NT2/D1 (cell line): ENCODE measurements at regions not wholly inside any gene's neighbourhood (a gene's known extent, or its start where the extent isn't known, plus 50 kb on each side); places are given as distances from the start of the nearest gene placed in this dataset.
A peak's percentile ranks its signal among the peaks of the same experiment; 100 is the strongest.

ENCODE experiments used
- DNase-seq: peaks from one replicate; pipeline ENCODE4 v3.0.0-alpha.2; 2011; ENCODE audit warnings: low read depth, low spot score
- H3K27me3 ChIP-seq: 2 replicates; pipeline ENCODE4 v1.6.0; 2011; ENCODE audit warnings: mild to moderate bottlenecking; ENCODE audit not compliant: insufficient read length, insufficient read depth
- H3K36me3 ChIP-seq: 2 replicates; pipeline ENCODE4 v1.6.1; 2011; ENCODE audit warnings: mild to moderate bottlenecking, low read length, mixed read lengths; ENCODE audit not compliant: insufficient read depth, insufficient read length
- H3K4me1 ChIP-seq: 2 replicates; pipeline ENCODE4 v1.5.1; 2011; ENCODE audit not compliant: insufficient read depth, insufficient read length
- H3K4me3 ChIP-seq: 2 replicates; pipeline ENCODE4 v1.5.1; 2011; ENCODE audit warnings: low read depth; ENCODE audit not compliant: insufficient read length
- H3K9ac ChIP-seq: 2 replicates; pipeline ENCODE4 v1.6.0; 2011; ENCODE audit warnings: low read depth; ENCODE audit not compliant: insufficient read length
- H3K9me3 ChIP-seq: 2 replicates; pipeline ENCODE4 v1.5.1; 2011; ENCODE audit warnings: mild to moderate bottlenecking, low read length; ENCODE audit not compliant: insufficient read depth
- SUZ12 ChIP-seq: IDR thresholded peaks from 2 replicates; pipeline ENCODE4 v1.6.1; 2011; ENCODE audit not compliant: insufficient read length, insufficient read depth; ENCODE audit errors: extremely low read depth
- YY1 ChIP-seq: IDR thresholded peaks from 2 replicates; pipeline ENCODE4 v1.6.1; 2011; ENCODE audit not compliant: insufficient read length, insufficient read depth
- ZNF274 ChIP-seq: IDR thresholded peaks from 2 replicates; pipeline ENCODE4 v1.6.1; 2011; ENCODE audit warnings: mild to moderate bottlenecking, low read depth, low read length

DNA sequence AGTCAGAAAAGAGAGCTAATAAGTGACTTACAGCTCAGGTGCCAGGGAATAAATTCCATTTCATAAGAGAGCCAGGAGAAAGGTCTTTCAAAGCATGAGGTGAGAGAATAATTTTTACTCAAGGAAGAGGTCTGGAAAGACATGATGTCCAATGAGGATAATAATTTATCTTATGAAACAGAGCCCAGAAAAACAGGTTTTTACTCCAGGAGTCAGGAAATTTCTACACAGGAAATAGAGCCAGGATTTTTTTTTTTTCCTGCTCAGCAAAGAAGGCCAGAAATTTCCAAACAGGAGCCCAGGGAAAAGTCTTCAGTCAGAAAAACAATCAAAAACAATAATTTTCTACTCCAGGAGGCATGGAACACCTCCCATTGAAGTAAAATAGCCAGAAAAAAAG, 1185.7 kb upstream of the TSPY4 start:
- no peak for DNase-seq
- Histone ChIP-seq H3K9ac (no peak overlapping the region), H3K4me3 (no peak overlapping the region), H3K4me1 (no peaks in the 10 kb centered on the region), H3K36me3 (no peaks in the 10 kb centered on the region), H3K9me3 (no peaks in the 10 kb centered on the region), H3K27me3 (no peaks in the 10 kb centered on the region)
- TF ChIP-seq YY1 (no peak), SUZ12 (no peak), ZNF274 (no peak)

DNA sequence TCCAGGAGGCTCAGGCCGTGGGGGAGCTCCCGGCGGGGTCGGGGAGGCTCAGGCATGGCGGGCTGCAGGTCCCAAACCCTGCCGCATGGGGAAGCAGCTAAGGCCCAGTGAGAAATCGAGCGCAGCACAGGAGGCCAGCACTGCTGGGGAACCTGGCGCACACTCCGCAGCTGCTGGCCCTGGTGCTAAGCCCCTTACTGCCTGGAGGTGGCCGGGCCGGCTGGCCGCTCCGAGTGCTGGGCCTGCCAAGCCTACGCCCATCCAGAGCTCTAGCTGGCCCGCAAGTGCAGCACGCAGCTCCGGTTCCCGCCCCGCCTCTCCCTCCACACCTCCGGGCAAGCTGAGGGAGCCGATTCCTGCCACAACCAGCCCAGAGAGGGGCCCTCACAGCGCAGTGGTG, 1208.7 kb upstream of the TSPY4 start:
- no peaks in the 10 kb centered on the region for H3K36me3 ChIP-seq
- no peaks in the 10 kb centered on the region for H3K27me3 ChIP-seq
- no peak for DNase-seq
- no peak overlapping the region for H3K4me3 ChIP-seq
- H3K9me3 ChIP-seq: no peaks in the 10 kb centered on the region
- no peaks in the 10 kb centered on the region for H3K4me1 ChIP-seq
- no peak for TF ChIP-seq ZNF274
- TF ChIP-seq YY1: no peak
- TF ChIP-seq SUZ12: no peak
- no peak overlapping the region for H3K9ac ChIP-seq

DNA sequence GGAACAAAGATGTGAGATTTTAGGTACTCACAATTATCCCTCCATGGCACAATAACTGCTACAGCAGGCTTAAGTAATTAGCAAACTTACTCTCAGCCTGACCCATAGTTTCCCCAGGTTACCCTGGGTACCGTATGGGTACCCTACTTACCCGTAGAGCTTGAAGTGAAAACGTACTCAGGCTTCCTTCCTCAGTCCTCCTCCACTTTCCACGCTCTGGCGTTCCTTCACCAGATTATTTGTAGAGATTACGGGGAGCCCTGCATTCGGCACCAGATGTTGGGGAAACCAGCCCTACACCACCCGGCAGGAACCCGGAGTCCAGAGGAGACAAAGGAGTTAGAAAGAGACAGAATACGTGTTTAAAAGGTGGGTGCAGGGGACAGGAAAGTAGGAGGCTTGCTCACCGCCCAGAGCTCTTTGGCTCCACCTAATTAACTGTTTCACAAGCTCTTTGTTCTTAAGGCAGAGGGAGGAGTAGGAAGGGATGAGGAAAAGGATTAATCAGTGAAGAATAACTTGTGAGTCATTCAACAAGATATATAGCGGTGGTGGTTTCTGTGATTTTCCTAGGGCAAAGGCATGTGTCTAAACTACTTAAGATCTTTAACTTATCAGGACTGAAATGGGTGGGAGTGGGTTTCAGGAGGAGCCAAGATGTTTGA, 1211.2 kb upstream of the TSPY4 start:
- no peaks in the 10 kb centered on the region for H3K9me3 ChIP-seq
- H3K9ac ChIP-seq: no peak overlapping the region
- no peaks in the 10 kb centered on the region for H3K36me3 ChIP-seq
- no peaks in the 10 kb centered on the region for H3K27me3 ChIP-seq
- DNase-seq: no peak
- TF ChIP-seq ZNF274 (no peak), YY1 (no peak)
- no peak overlapping the region for H3K4me3 ChIP-seq
- H3K4me1 ChIP-seq: no peaks in the 10 kb centered on the region

DNA sequence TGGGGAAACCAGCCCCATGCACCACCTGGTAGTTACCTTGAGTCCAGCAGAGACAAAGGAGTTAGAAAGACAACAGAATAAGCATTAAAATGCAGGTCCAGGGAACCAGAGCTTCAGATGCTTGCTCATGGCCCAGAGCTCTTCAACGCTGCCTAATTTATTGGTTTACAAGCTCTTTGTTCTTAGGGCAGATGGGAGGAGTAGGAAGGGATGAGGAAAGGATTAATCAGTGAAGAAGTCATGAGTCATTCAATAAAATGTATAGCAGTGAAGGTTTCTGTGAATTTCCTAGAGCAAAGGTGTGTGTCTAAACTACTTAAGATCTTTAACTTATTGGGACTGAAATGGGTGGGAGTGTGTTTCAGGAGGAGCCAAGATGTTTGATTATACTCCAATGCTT, 1210.3 kb upstream of the AMELY start:
- TF ChIP-seq SUZ12 (no peak), ZNF274 (no peak), YY1 (no peak)
- peak; percentile 15 for DNase-seq
- no peaks in the 10 kb centered on the region for H3K27me3 ChIP-seq
- H3K9ac ChIP-seq: no peak overlapping the region
- H3K36me3 ChIP-seq: no peaks in the 10 kb centered on the region
- no peaks in the 10 kb centered on the region for H3K4me1 ChIP-seq
- H3K4me3 ChIP-seq: no peak overlapping the region
- no peaks in the 10 kb centered on the region for H3K9me3 ChIP-seq

DNA sequence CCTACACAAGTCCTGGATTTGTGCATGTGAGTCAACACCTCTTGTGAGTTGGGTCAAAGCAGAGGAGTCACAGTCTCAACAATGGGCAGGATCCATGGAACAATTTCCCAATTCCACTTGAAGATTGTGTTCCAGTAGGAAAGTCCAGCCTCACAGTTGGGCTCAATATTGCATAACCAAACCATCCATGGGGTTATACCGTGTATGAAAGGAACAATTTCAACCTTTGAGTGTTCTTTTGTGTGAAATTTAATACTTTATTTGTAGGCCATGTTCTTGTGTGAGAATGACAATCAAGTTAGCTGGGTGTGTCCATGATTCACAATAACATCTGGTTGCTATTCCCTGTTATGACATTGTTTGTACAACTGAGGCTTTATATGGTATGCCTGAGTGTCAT, 1182.9 kb upstream of the AMELY start:
- no peak for DNase-seq
- no peaks in the 10 kb centered on the region for H3K4me1 ChIP-seq
- H3K36me3 ChIP-seq: no peaks in the 10 kb centered on the region
- no peaks in the 10 kb centered on the region for H3K27me3 ChIP-seq
- no peak overlapping the region for H3K4me3 ChIP-seq
- H3K9ac ChIP-seq: no peak overlapping the region
- no peaks in the 10 kb centered on the region for H3K9me3 ChIP-seq
- TF ChIP-seq ZNF274 (no peak), SUZ12 (no peak), YY1 (no peak)

DNA sequence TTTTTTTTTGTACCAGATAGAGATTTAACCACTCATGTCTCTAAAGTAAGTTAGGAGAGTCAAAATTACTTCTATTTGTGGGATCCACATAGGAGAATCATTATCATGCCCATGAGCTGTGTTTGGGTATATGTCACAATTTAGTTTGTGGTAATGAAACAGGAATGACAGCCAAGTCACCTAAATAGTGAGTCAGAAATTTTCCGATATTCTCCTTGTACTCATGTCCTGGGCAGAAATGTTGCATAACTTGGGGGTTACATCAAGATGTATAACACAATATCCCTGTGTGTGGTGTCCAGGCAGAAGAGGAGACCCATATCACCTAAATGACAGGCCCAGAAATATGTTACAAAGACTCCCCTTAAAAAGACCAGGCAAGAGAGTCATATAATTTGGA, 1181.4 kb upstream of the AMELY start:
- H3K9me3 ChIP-seq: no peaks in the 10 kb centered on the region
- DNase-seq: no peak
- H3K4me1 ChIP-seq: no peaks in the 10 kb centered on the region
- H3K4me3 ChIP-seq: no peak overlapping the region
- TF ChIP-seq YY1 (no peak), ZNF274 (no peak), SUZ12 (no peak)
- H3K27me3 ChIP-seq: no peaks in the 10 kb centered on the region
- no peak overlapping the region for H3K9ac ChIP-seq
- no peaks in the 10 kb centered on the region for H3K36me3 ChIP-seq

DNA sequence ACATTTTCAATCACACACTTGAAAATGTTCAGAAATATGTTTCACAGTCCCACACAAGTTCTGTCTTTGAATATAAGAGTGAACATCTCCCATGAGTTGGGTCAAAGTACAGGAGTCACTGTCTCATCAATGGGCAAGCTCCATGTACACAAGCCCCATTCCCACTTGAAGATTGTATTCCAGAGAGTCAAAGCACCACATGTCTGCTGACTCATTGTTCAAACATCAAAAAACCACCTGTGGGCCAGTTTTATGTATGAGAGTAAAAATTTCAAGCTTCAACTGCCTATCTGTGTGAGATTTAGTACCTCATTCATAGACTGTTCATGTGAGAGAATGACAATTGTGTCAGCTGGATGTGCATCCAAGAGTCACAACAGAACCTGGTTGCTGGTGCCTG, 1174.4 kb upstream of the AMELY start:
- Histone ChIP-seq H3K9me3 (no peaks in the 10 kb centered on the region), H3K4me3 (no peak overlapping the region), H3K4me1 (no peaks in the 10 kb centered on the region), H3K9ac (no peak overlapping the region), H3K36me3 (no peaks in the 10 kb centered on the region), H3K27me3 (no peaks in the 10 kb centered on the region)
- TF ChIP-seq SUZ12: no peak
- TF ChIP-seq ZNF274: no peak
- no peak for TF ChIP-seq YY1
- DNase-seq: no peak

DNA sequence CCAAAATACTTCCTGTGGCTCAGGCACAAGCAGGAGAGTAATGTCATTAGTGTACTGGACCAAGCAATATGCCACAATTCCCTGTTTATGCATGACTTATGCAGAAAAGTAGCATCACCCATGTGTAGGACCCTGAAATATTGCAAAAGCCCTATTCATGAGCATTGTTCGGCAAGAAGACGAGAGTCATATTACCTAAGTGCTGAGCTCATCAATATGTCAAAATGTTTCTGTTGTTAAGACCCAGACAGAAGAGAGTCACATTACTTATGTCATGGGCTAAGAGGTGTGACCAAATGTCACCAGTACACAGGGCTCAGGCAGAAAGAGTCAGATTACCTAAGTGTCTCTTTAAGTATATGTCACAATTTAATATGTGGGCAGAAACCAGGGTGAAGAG, 1172.6 kb upstream of the AMELY start:
- no peak for DNase-seq
- no peaks in the 10 kb centered on the region for H3K4me1 ChIP-seq
- no peak overlapping the region for H3K4me3 ChIP-seq
- H3K27me3 ChIP-seq: no peaks in the 10 kb centered on the region
- H3K9ac ChIP-seq: no peak overlapping the region
- H3K9me3 ChIP-seq: no peaks in the 10 kb centered on the region
- TF ChIP-seq ZNF274: no peak
- TF ChIP-seq YY1: no peak
- TF ChIP-seq SUZ12: no peak
- H3K36me3 ChIP-seq: no peaks in the 10 kb centered on the region
